OCI-LY1 (cell line): ENCODE measurements at regions not wholly inside any gene's neighbourhood (a gene's known extent, or its start where the extent isn't known, plus 50 kb on each side); places are given as distances from the start of the nearest gene placed in this dataset.

Source experiments
- H2AFZ ChIP-seq: fragments of 200-600 bp; sonication (generic), shearing (Covaris generic); 2 replicates; pipeline ENCODE4 v1.6.0; 2014; ENCODE audit warnings: antibody characterized with exemption, mild to moderate bottlenecking, low read length
- H3F3A ChIP-seq: fragments of 200-600 bp; sonication (generic), shearing (Covaris generic); 2 replicates; pipeline ENCODE4 v1.6.0; 2014; ENCODE audit warnings: mild to moderate bottlenecking, antibody characterized with exemption, low read length, moderate library complexity; ENCODE audit not compliant: insufficient read depth
- H3K27ac ChIP-seq: fragments of 200-600 bp; sonication (generic); 2 replicates; pipeline ENCODE4 v1.5.1; 2014; ENCODE audit warnings: low read length, mixed run types, mild to moderate bottlenecking, low read depth; ENCODE audit not compliant: poor library complexity, severe bottlenecking
- H3K27me3 ChIP-seq: fragments of 200-600 bp; sonication (generic); 2 replicates; pipeline ENCODE4 v1.6.0; 2014; ENCODE audit warnings: antibody characterized with exemption, mild to moderate bottlenecking, low read length, moderate library complexity; ENCODE audit not compliant: insufficient read depth
- H3K36me3 ChIP-seq: fragments of 200-600 bp; sonication (generic); 2 replicates; pipeline ENCODE4 v1.6.1; 2014; ENCODE audit warnings: mild to moderate bottlenecking, antibody characterized with exemption, low read length, moderate library complexity, mixed read lengths; ENCODE audit not compliant: insufficient read depth
- H3K4me1 ChIP-seq: fragments of 200-600 bp; sonication (generic); 2 replicates; pipeline ENCODE4 v1.5.1; 2014; ENCODE audit warnings: mild to moderate bottlenecking, low read length, moderate library complexity; ENCODE audit not compliant: insufficient read depth, severe bottlenecking
- H3K4me2 ChIP-seq: fragments of 200-600 bp; sonication (generic), shearing (Covaris generic); 2 replicates; pipeline ENCODE4 v1.6.1; 2014; ENCODE audit warnings: low read length
- H3K4me3 ChIP-seq: fragments of 200-600 bp; sonication (generic); 2 replicates; pipeline ENCODE4 v1.5.1; 2014; ENCODE audit warnings: low read length, low read depth, mild to moderate bottlenecking, mixed read lengths; ENCODE audit not compliant: poor library complexity, severe bottlenecking
- H3K79me2 ChIP-seq: fragments of 200-600 bp; shearing (Covaris generic); 2 replicates; pipeline ENCODE4 v1.6.1; 2016; ENCODE audit warnings: mixed run types, low read length, mixed read lengths; ENCODE audit not compliant: insufficient read depth
- H3K9ac ChIP-seq: fragments of 200-600 bp; sonication (generic), shearing (Covaris generic); 2 replicates; pipeline ENCODE4 v1.6.1; 2014; ENCODE audit warnings: mild to moderate bottlenecking, low read length, mixed read lengths
- H3K9me2 ChIP-seq: fragments of 200-600 bp; sonication (generic), shearing (Covaris generic); 2 replicates; pipeline ENCODE4 v1.6.1; 2014; ENCODE audit warnings: low read depth, mild to moderate bottlenecking, low read length, mixed read lengths
- H3K9me3 ChIP-seq: fragments of 200-600 bp; shearing (Covaris generic); 2 replicates; pipeline ENCODE4 v1.6.1; 2014; ENCODE audit warnings: low read length, mixed read lengths
- H4K20me1 ChIP-seq: fragments of 200-600 bp; sonication (generic), shearing (Covaris generic); 2 replicates; pipeline ENCODE4 v1.6.0; 2016; ENCODE audit warnings: mild to moderate bottlenecking, low read length; ENCODE audit not compliant: insufficient read depth
- CTCF ChIP-seq: fragments of 200-600 bp; sonication (generic), shearing (Covaris generic); IDR thresholded peaks from 2 replicates; pipeline ENCODE4 v1.5.1; 2017; ENCODE audit warnings: mild to moderate bottlenecking, antibody characterized with exemption, low read length, moderate library complexity, mixed read lengths
- EZH2 ChIP-seq: fragments of 200-600 bp; sonication (generic), shearing (Covaris generic); IDR thresholded peaks from 2 replicates; pipeline ENCODE4 v1.8.0; 2017; ENCODE audit warnings: borderline replicate concordance, mixed run types, mild to moderate bottlenecking, antibody characterized with exemption, low read length, moderate library complexity, mixed read lengths

GRCh38 chr14:101137234-101137633 is 233.7 kb upstream of the RTL1 start:
- Histone ChIP-seq H2AFZ (no peak overlapping the region), H3K9ac (no peak overlapping the region)
- no peak for TF ChIP-seq EZH2
- TF ChIP-seq CTCF: no peak

GRCh38 chr14:101147848-101148247 is 244.3 kb upstream of the RTL1 start:
- no peaks in the 10 kb centered on the region for H3F3A ChIP-seq
- no peak overlapping the region for H3K9ac ChIP-seq
- H3K27me3 ChIP-seq: no peaks in the 10 kb centered on the region
- no peaks in the 10 kb centered on the region for H3K79me2 ChIP-seq
- no peaks in the 10 kb centered on the region for H4K20me1 ChIP-seq
- no peaks in the 10 kb centered on the region for H3K4me1 ChIP-seq
- H3K9me2 ChIP-seq: no peaks in the 10 kb centered on the region
- no peak for TF ChIP-seq CTCF
- TF ChIP-seq EZH2: no peak
- H2AFZ ChIP-seq: no peak overlapping the region
- no peak overlapping the region for H3K4me3 ChIP-seq
- H3K36me3 ChIP-seq: no peaks in the 10 kb centered on the region
- no peaks in the 10 kb centered on the region; the same call in 1 of the 2 replicates for H3K9me3 ChIP-seq
- H3K27ac ChIP-seq: no peak overlapping the region
- no peak overlapping the region for H3K4me2 ChIP-seq

More at GRCh38 chr14:101137234-101137633, 233.7 kb upstream of the RTL1 start:
- Histone ChIP-seq H3K27ac (no peak overlapping the region), H3K36me3 (no peaks in the 10 kb centered on the region), H3K4me1 (no peaks in the 10 kb centered on the region), H4K20me1 (no peaks in the 10 kb centered on the region), H3K9me2 (no peaks in the 10 kb centered on the region), H3K4me2 (no peak overlapping the region), H3F3A (no peaks in the 10 kb centered on the region), H3K9me3 (peaks cover 6% of the 10 kb centered on the region), H3K27me3 (0 out of 2 replicates have a peak, but pooled peaks cover 3% of the 10 kb centered on the region), H3K4me3 (no peak overlapping the region), H3K79me2 (no peaks in the 10 kb centered on the region)

- no peak overlapping the region for H3K4me3 ChIP-seq
- H3K4me2 ChIP-seq: no peak overlapping the region
- H3K27me3 ChIP-seq: no peaks in the 10 kb centered on the region
- no peak overlapping the region for H3K9ac ChIP-seq
- H4K20me1 ChIP-seq: no peaks in the 10 kb centered on the region
- no peaks in the 10 kb centered on the region for H3K9me2 ChIP-seq
- no peaks in the 10 kb centered on the region for H3K79me2 ChIP-seq
- no peaks in the 10 kb centered on the region for H3K36me3 ChIP-seq
- H3K9me3 ChIP-seq: no peaks in the 10 kb centered on the region; the same call in 1 of the 2 replicates
- no peaks in the 10 kb centered on the region for H3F3A ChIP-seq
- H3K4me1 ChIP-seq: no peaks in the 10 kb centered on the region
- no peak overlapping the region for H3K27ac ChIP-seq
- TF ChIP-seq CTCF (no peak), EZH2 (no peak)
- no peak overlapping the region for H2AFZ ChIP-seq
Observed at GRCh38 chr14:101150039-101150610, 246.6 kb upstream of the RTL1 start.
